Right lobe of liver (tissue), 4 donors: ENCODE measurements at regions not wholly inside any gene's neighbourhood (a gene's known extent, or its start where the extent isn't known, plus 50 kb on each side); places are given as distances from the start of the nearest gene placed in this dataset.

Experiments
- CTCF ChIP-seq, 4 donors: fragments of 200-600 bp in 3 of 4; fragments of 450-650 bp in 1 of 4; IDR thresholded peaks; one replicate each; pipeline versions ENCODE4 v1.5.1 to v1.8.0; 2016 to 2022; ENCODE audit warnings: antibody characterized with exemption in 4 of 4, mild to moderate bottlenecking in 2 of 4
- POLR2A ChIP-seq: fragments of 450-650 bp; IDR thresholded peaks from one replicate; pipeline ENCODE4 v1.6.1; 2017; ENCODE audit warnings: antibody characterized with exemption, mild to moderate bottlenecking
- donor health status: DM: no; HTN: no; CAD: no.
- donor health status: DM: no; HTN: no; CAD: no.
- donor health status: DM: no; HTN: yes; CAD: no.

- TF ChIP-seq POLR2A (no peak), CTCF (IDR thresholded peaks at IDR 0.05) (no peak)
Measured at GRCh38 chr10:10007957-10008356, 1009.7 kb upstream of the CELF2 start.
